IMR-90 (cell line): ENCODE measurements at regions not wholly inside any gene's neighbourhood (a gene's known extent, or its start where the extent isn't known, plus 50 kb on each side); places are given as distances from the start of the nearest gene placed in this dataset.

Source experiments
- ATAC-seq: fragments of 200-7000 bp; cut with Tn5 transposase; 2 replicates; pipeline ENCODE4 v1.9.1; 2020; ENCODE audit warnings: low read depth, mild to moderate bottlenecking, moderate library complexity
- BruUV-seq: library from RNA; stranded (reverse); fragments of 400-500 nt; replicated peaks from 2 replicates; lab custom pipeline; 2021; lab: Mats Ljungman, UMichigan
- CTCF ChIA-PET: fragments of 300-600 bp; formaldehyde crosslinking; extraction: SDS; loops from one replicate; lab custom pipeline; 2021; ENCODE audit warnings: antibody characterized with exemption; lab: Yijun Ruan, JAX
- POLR2A ChIA-PET: fragments of 300-600 bp; sonication (Branson Sonifier 250); formaldehyde crosslinking; loops from one replicate; lab custom pipeline; 2022; ENCODE audit warnings: antibody characterized with exemption; ENCODE audit not compliant: unreplicated experiment; lab: Charles Lee
- DNase-seq: peaks from one replicate; pipeline ENCODE4 v3.0.0; 2013
- H2AFZ ChIP-seq: replicated peaks from 2 replicates; pipeline ENCODE3; 2013; ENCODE audit warnings: low read length, mild to moderate bottlenecking; ENCODE audit not compliant: poor library complexity
- H2AK5ac ChIP-seq: 2 replicates; pipeline ENCODE4 v1.6.1; 2013; ENCODE audit warnings: low read depth, low read length, inconsistent platforms
- H2AK9ac ChIP-seq: replicated peaks from 2 replicates; pipeline ENCODE3; 2013; ENCODE audit warnings: mild to moderate bottlenecking, low read depth, low read length, moderate library complexity; ENCODE audit not compliant: poor library complexity
- H2BK120ac ChIP-seq: 2 replicates; pipeline ENCODE4 v1.6.1; 2013; ENCODE audit warnings: low read depth, low read length, inconsistent platforms
- H2BK15ac ChIP-seq: 3 replicates; pipeline ENCODE4 v1.6.1; 2013; ENCODE audit warnings: low read depth, low read length, inconsistent platforms
- H2BK20ac ChIP-seq: 2 replicates; pipeline ENCODE4 v1.6.1; 2013; ENCODE audit warnings: low read depth, mild to moderate bottlenecking, inconsistent platforms, low read length, moderate library complexity
- H2BK5ac ChIP-seq: 2 replicates; pipeline ENCODE4 v1.6.1; 2013; ENCODE audit warnings: mild to moderate bottlenecking, low read depth, low read length, inconsistent platforms; ENCODE audit not compliant: poor library complexity, severe bottlenecking
- H3K14ac ChIP-seq: replicated peaks from 2 replicates; pipeline ENCODE4 v1.6.1; 2013; ENCODE audit warnings: low read depth, low read length, inconsistent platforms
- H3K18ac ChIP-seq: 2 replicates; pipeline ENCODE4 v1.6.1; 2013; ENCODE audit warnings: low read depth, low read length, control low read depth
- H3K23ac ChIP-seq: 2 replicates; pipeline ENCODE4 v1.6.1; 2013; ENCODE audit warnings: low read depth, low read length, inconsistent platforms
- H3K27ac ChIP-seq: 2 replicates; pipeline ENCODE4 v1.5.1; 2013; ENCODE audit warnings: mild to moderate bottlenecking, control low read depth, low read length; ENCODE audit not compliant: insufficient read depth
- H3K27me3 ChIP-seq: 2 replicates; pipeline ENCODE4 v1.6.1; 2013; ENCODE audit warnings: low read length; ENCODE audit not compliant: control insufficient read depth, insufficient read depth
- H3K36me3 ChIP-seq: 2 replicates; pipeline ENCODE4 v1.6.1; 2013; ENCODE audit warnings: low read length, mixed read lengths; ENCODE audit not compliant: control insufficient read depth, insufficient read depth
- H3K4ac ChIP-seq: 2 replicates; pipeline ENCODE4 v1.6.1; 2013; ENCODE audit warnings: low read depth, low read length, inconsistent platforms
- H3K4me1 ChIP-seq: 2 replicates; pipeline ENCODE4 v1.6.1; 2013; ENCODE audit warnings: low read length, mixed read lengths; ENCODE audit not compliant: control insufficient read depth, insufficient read depth
- H3K4me2 ChIP-seq: 2 replicates; pipeline ENCODE4 v1.6.1; 2013; ENCODE audit warnings: low read depth, mild to moderate bottlenecking, control low read depth, low read length, moderate library complexity
- H3K4me3 ChIP-seq: 2 replicates; pipeline ENCODE4 v1.5.1; 2013; ENCODE audit warnings: low read depth, mild to moderate bottlenecking, control low read depth, low read length, moderate library complexity; ENCODE audit not compliant: insufficient read depth
- H3K56ac ChIP-seq: 2 replicates; pipeline ENCODE4 v1.6.1; 2013; ENCODE audit warnings: low read length, inconsistent platforms; ENCODE audit not compliant: insufficient read depth; ENCODE audit errors: extremely low read depth
- H3K79me1 ChIP-seq, 2 experiments: 2 replicates each; pipeline ENCODE4 v1.6.1; 2013; ENCODE audit warnings: low read length in 2 of 2, inconsistent platforms in 1 of 2, low read depth in 1 of 2
- H3K9ac ChIP-seq: 2 replicates; pipeline ENCODE4 v1.6.1; 2013; ENCODE audit warnings: low read depth, low read length, control low read depth
- H3K9me1 ChIP-seq: 2 replicates; pipeline ENCODE4 v1.6.1; 2013; ENCODE audit warnings: low read length, inconsistent platforms; ENCODE audit not compliant: insufficient read depth
- H3K9me3 ChIP-seq: 2 replicates; pipeline ENCODE4 v1.6.1; 2013; ENCODE audit warnings: low read length; ENCODE audit not compliant: control insufficient read depth, insufficient read depth
- H4K20me1 ChIP-seq: 2 replicates; pipeline ENCODE4 v1.6.1; 2013; ENCODE audit warnings: low read length, inconsistent platforms; ENCODE audit not compliant: insufficient read depth
- H4K5ac ChIP-seq: 2 replicates; pipeline ENCODE4 v1.6.1; 2013; ENCODE audit warnings: mild to moderate bottlenecking, low read depth, low read length, control low read depth
- H4K8ac ChIP-seq, 2 experiments: 2 replicates each; pipeline ENCODE4 v1.6.1; 2013; ENCODE audit warnings: low read depth in 2 of 2, low read length in 2 of 2, control low read depth in 1 of 2, inconsistent platforms in 1 of 2
- H4K91ac ChIP-seq: 2 replicates; pipeline ENCODE4 v1.6.1; 2013; ENCODE audit warnings: low read depth, low read length, inconsistent platforms; ENCODE audit not compliant: insufficient read depth
- CHD1 ChIP-seq: IDR thresholded peaks from 2 replicates; pipeline ENCODE4 v1.6.1; 2012; ENCODE audit warnings: low read depth, low read length, improper control_type of control experiment
- MAFK ChIP-seq: IDR thresholded peaks from 2 replicates; pipeline ENCODE4 v1.6.1; 2012; ENCODE audit warnings: low read depth, low read length, improper control_type of control experiment
- MAZ ChIP-seq: IDR thresholded peaks from 2 replicates; pipeline ENCODE4 v1.6.1; 2012; ENCODE audit warnings: low read depth, mild to moderate bottlenecking, low read length, improper control_type of control experiment, moderate library complexity, borderline replicate concordance
- MXI1 ChIP-seq: IDR thresholded peaks from 2 replicates; pipeline ENCODE4 v1.6.1; 2012; ENCODE audit warnings: low read depth, mild to moderate bottlenecking, low read length, moderate library complexity, borderline replicate concordance
- NFE2L2 ChIP-seq: fragments of 150-350 bp; IDR thresholded peaks from 2 replicates; pipeline ENCODE4 v1.6.1; 2016; ENCODE audit warnings: low read depth, mild to moderate bottlenecking, low read length
- POLR2A ChIP-seq: IDR thresholded peaks from 2 replicates; pipeline ENCODE4 v1.6.1; 2012; ENCODE audit warnings: mild to moderate bottlenecking, low read depth, low read length
- RAD21 ChIP-seq: IDR thresholded peaks from 2 replicates; pipeline ENCODE4 v1.6.1; 2012; ENCODE audit warnings: low read length, improper control_type of control experiment
- RCOR1 ChIP-seq: IDR thresholded peaks from 2 replicates; pipeline ENCODE4 v1.6.1; 2012; ENCODE audit warnings: mild to moderate bottlenecking, low read length, improper control_type of control experiment; ENCODE audit not compliant: insufficient replicate concordance
- RFX5 ChIP-seq: IDR thresholded peaks from 2 replicates; pipeline ENCODE4 v1.8.0; 2012; ENCODE audit warnings: low read depth, mild to moderate bottlenecking, low read length, moderate library complexity
- WGBS, 2 experiments: methylation state at CpG; one replicate each; pipeline versions ENCODE4 v1.1.5 to v1.1.7; 2013; ENCODE audit warnings: missing lambda C conversion rate in 2 of 2; ENCODE audit not compliant: insufficient read length in 1 of 2; ENCODE audit errors: extremely low coverage in 2 of 2; 5-methylcytosine and 5-hydroxymethylcytosine counted together
- dilution Hi-C: fragments of 300-500 bp; cut with HindIII; formaldehyde crosslinking; loops from one replicate; pipeline ENCODE4 v1.14.3; 2018; ENCODE audit warnings: low sequenced_read_pairs; ENCODE audit not compliant: unreplicated experiment
- in situ Hi-C: fragments of 300-500 bp; cut with MboI; formaldehyde crosslinking; loops from 3 replicates; pipeline ENCODE4 v1.14.3; 2019; ENCODE audit warnings: low sequenced_read_pairs, inconsistent platforms, mixed read lengths
- intact Hi-C: fragments of 100-400 bp; cut with micrococcal nuclease; formaldehyde crosslinking; loops from 2 replicates; pipeline ENCODE4 v1.10.0; 2022
- TF ChIP-seq, protein P1 (sequence below): fragments of 150-350 bp; IDR thresholded peaks from 2 replicates; pipeline ENCODE4 v1.6.1; 2017; ENCODE audit warnings: mild to moderate bottlenecking, antibody characterized with exemption, low read length, low read depth

DNA sequence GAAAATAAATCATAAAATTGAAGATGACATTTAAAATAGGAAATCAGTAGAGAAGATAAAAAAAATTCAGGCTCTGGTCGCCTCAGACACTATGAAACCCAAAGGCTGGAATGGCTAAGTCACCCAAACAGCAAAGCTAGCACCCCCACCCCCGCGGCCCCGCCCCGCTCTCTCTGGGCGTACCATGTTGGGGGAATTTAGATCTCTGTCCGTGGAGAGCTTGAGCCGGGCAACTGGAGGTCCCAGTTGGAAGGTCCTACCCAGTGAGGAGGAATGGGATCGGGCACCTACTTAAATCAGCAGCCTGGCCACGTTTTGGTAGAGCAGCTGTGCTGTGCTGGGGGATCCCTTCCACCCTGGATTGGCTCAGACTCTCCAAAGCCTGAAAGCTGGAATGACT is 150.6 kb upstream of the ANKRD55 start:
- Histone ChIP-seq H3K36me3 (no peaks in the 10 kb centered on the region), H4K8ac (no peak overlapping the region), H3K4ac (no peak overlapping the region), H3K9ac (no peak overlapping the region), H2AFZ (no peak overlapping the region), H4K20me1 (no peaks in the 10 kb centered on the region), H3K9me3 (no peaks in the 10 kb centered on the region), H3K14ac (no peak overlapping the region), H3K4me3 (no peak overlapping the region), H2BK20ac (no peak overlapping the region), H3K79me1 (no peaks in the 10 kb centered on the region), H3K4me1 (no peaks in the 10 kb centered on the region), H2BK15ac (no peak overlapping the region), H2AK5ac (no peak overlapping the region), H3K4me2 (no peak overlapping the region), H3K9me1 (no peaks in the 10 kb centered on the region), H3K23ac (no peak overlapping the region), H4K5ac (no peak overlapping the region), H3K56ac (no peak overlapping the region), H2BK5ac (no peak overlapping the region), H2BK120ac (no peak overlapping the region), H4K91ac (no peak overlapping the region), H3K27ac (no peak overlapping the region), H3K18ac (no peak overlapping the region), H3K27me3 (no peaks in the 10 kb centered on the region), H2AK9ac (no peak overlapping the region)
- TF ChIP-seq MAFK (no peak), MXI1 (no peak), RAD21 (no peak), POLR2A (no peak), RCOR1 (no peak), CHD1 (no peak), RFX5 (no peak), NFE2L2 (no peak), MAZ (no peak)
- TF ChIP-seq, protein P1, sequence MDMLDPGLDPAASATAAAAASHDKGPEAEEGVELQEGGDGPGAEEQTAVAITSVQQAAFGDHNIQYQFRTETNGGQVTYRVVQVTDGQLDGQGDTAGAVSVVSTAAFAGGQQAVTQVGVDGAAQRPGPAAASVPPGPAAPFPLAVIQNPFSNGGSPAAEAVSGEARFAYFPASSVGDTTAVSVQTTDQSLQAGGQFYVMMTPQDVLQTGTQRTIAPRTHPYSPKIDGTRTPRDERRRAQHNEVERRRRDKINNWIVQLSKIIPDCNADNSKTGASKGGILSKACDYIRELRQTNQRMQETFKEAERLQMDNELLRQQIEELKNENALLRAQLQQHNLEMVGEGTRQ, result no peak
- POLR2A ChIA-PET, result no interaction called here
- no peak for DNase-seq
- intact Hi-C loops (no loop called here), in situ Hi-C loops (no loop called here), dilution Hi-C loops (no loop called here)
- CTCF ChIA-PET, result no interaction called here
- WGBS, 2 experiments, result no CpG with 5 or more reads among the region's 10 CpGs
- no peak for ATAC-seq
- BruUV-seq, result no TSS peak
